Medulla oblongata (tissue), 1 donor: ENCODE measurements at regions not wholly inside any gene's neighbourhood (a gene's known extent, or its start where the extent isn't known, plus 50 kb on each side); places are given as distances from the start of the nearest gene placed in this dataset.
"Not testable (repeated sequence)": the region's sequence is repeated elsewhere in the genome, so short reads cannot be mapped to it uniquely, and the experiment has no call there.

Source experiments
- DNase-seq: peaks from one replicate; pipeline ENCODE4 v3.0.0-alpha.2; 2015; ENCODE audit errors: extremely low spot score

DNA sequence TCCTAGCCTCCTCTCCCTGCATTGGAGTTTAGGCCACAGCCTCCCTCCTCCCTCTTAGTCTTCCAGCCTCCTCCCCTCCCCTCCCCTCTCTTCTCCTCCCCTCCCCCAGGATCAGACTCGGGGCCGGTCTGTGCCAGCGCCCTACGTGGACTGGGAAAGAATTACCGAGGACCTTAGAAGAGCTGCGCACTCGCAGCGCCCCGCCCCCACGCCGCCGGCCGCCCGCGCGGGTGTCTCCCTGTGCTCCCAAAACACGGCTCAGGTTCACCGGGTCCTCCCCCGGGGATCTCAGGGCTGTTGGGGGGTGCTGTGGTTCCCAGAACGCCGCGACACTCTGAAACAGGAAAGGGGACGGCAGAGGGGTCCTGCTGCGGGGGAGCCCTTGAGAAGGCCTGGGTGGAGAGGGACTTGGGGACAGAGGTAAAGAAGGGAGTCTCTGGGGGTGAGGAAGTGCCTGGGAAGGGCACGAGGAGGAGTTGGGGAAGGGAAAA is 122.3 kb upstream of the TBL1X start:
- DNase-seq: peak; percentile 86

DNA sequence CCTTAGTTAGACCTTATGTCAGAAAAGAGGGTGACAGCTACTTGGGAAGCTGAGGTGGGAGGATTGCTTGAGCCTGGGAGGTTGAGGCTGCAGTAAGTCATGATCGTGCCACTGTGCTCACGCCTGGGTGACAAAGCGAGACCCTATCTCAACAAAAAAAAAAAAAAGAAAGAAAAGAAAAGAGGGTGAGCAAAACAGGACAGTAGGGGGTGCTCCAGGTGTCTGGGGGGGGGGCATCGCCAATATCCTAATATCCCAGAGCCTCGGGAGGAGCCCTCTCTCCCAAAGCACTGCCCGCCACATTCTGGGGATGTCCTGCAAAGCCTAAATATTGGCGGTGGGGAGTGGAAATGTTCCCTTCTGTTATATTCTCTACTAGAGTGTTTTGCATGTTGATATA is 120.9 kb upstream of the TBL1X start:
- no peak for DNase-seq

DNA sequence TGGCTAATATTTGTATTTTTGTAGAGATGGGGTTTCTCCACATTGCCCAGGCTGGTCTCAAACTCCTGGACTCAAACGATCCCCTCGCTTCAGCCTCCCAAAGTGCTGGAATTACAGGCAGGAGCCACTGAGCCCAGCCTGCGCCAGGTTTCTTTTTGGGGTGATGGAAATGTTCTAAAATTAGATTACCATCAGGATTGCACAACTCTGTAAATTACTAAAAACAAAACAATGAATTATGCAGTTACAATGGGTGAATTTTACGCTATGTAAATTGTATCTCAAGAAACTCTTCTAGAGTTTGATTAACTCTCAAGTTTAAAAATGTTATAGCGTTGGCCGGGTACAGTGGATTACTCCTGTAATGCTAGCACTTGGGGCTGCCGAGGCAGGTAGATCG is 118.9 kb upstream of the TBL1X start:
- DNase-seq: no peak

DNA sequence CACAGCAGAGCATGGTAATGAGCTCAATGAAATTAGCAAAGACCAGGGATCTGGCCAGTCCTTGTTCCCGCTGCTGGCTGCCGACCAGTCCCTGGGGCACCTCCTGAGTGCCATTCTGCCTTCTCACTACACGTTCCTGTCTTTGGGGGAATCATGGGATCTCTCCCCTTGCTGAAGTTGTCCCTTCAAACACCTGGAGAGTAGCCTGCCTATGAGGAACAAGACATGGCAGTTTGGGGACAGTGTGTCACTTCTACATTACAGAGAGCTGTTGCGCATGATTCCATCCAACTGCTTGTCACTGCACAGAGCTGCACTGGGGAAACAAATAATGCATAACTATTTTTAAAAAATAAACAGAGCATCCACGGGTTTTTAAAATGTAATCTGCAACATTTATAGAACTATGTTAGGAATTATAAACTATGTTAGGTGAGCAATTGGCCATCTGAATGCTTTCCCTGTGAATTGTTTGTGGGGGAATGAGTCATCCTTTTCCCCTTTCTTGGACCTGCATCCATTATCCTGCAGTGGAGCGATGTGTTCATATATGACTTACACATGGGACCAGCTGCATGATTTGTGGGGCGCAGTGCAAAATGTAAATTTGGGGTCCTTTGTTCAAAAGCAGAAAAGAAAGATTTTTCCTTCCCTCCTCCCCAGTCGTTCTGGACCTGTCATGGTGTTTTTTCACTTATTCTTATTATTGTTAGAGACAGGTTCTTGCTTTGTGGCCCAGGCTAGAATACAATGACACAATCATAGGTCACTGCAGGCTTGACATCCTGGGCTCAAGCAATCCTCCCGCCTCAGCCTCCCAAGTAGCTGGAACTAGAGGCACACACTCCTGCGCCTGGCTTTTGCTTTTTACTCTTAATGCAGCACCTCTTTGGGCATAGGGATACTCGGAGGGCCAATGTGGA is 115.0 kb upstream of the TBL1X start:
- DNase-seq: peak; percentile 22

DNA sequence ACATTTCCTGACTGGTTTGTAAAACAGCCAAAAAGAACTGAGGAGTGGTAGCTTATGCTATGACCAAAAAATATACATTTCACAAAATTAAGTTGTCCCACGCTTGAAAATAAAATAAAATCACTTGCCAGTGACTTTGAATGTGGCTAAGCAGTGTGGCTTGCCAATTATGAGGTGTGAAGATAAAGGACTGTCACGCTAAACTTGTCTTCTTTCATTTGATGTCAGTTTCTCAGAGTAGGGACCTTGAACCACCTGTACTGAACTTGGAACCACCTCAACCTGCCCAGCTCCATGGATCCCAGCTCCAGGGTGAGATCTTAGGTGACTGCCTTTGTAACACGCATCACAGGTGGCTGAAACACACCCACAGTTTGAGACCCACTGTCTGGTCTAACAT is 113.7 kb upstream of the TBL1X start:
- no peak for DNase-seq

DNA sequence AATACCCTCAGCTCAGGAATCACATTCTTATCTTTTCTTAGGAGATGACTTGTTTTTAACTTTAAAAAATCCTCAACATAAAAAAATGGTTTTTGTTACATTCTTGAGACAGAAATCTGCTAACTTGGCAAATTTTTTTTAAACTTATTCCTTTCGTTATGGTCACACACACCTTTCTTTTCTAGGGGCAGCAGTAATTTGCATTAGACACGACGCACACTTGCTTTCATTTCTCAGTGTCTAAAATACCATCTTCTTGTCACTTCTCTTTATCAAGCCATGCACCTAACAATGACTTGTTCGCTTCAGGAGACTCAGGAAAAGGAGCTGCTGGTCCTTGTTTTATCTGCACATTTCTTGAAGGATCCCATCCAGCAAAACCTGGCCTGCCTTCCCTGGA is 112.6 kb upstream of the TBL1X start:
- no peak for DNase-seq

DNA sequence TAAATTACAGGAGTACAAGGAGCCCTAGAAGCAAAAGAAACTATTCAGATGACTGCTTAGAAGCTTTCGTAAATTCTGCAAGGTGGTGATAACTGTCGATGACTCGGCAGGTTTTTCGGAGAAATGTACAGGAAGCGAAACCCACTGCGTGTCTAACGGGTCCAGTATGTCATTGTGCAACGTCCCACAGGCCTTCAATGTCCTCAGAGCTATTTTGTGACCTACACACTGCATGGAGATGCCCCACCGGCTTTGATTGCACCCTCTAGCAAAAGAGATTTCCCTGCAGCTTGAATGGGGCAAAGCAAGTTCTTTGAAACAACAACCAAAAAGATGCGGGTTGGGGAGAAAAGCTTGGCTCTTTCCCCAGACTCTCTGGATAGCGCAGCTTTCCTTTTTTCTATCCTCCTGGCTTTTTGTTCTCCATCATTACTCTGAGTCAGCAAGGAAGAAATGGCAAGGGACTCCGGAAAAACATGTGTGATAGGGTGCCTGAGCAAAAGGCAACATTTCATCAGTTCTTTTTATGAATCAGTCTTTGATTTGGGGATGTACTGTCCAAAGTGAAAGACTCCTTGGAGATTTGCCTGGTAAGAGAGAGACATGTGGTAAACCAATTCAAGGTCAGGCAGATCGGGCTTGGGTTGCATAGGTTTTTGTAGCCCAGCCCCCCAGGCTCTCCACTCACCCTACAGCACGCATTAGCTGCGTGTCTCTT is 112.0 kb upstream of the TBL1X start:
- peak; percentile 44 for DNase-seq

DNA sequence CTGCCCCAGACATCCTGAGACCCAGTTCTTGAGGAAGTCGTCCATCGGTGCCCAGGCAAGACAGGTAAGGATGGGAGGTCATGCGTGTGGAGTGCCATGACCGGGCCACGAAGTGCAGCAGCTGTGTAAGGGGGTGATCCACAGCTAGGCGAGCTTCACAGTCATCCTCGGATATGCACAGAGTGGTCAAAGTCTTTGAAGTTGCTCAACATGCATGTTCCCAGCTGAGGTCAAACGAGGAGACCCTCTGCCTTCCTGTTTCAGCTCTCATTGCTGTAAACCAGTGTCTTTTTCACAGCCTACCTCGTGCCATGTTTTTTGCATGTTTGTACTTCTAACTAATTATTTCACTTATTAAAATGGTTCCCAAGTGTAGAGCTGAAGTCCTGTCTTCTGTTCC is 109.9 kb upstream of the TBL1X start:
- no peak for DNase-seq

DNA sequence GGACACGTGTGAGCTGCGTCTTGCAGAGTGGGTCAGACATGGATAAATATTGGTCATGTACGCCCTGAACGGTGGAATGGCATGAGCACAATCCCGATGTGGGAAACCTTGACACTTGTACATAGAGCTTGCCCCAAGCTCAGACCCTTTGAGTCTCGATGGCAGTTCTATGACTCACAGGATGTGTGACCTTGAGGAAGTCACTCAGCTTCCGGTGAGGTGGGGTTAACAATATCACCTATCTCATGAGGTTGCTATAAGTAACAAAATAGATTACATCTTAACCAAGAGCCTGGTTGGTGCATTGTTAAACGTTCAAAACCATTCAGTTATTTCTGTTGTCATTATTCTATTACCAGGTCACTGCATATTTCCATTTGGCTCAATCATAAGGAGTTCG is 109.1 kb upstream of the TBL1X start:
- DNase-seq: no peak

DNA sequence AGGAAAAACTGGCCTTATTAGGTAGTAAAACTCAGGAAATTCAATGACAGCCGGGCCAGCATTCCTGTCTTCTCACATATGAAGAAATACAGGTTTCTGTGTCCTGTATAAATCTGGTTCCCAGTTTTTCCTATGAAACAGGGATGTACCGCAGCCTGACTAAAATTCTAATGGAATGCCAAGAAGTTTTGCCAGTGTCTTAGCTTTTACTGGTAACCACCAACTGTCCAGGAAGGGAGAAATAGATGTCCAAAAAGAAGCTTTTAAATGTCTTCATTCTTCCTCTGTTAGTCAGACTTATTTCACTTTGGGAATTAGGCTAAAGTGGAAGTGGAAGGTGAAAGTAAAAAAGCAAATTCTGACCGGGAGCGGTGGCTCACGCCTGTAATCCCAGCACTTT is 108.0 kb upstream of the TBL1X start:
- DNase-seq: no peak

DNA sequence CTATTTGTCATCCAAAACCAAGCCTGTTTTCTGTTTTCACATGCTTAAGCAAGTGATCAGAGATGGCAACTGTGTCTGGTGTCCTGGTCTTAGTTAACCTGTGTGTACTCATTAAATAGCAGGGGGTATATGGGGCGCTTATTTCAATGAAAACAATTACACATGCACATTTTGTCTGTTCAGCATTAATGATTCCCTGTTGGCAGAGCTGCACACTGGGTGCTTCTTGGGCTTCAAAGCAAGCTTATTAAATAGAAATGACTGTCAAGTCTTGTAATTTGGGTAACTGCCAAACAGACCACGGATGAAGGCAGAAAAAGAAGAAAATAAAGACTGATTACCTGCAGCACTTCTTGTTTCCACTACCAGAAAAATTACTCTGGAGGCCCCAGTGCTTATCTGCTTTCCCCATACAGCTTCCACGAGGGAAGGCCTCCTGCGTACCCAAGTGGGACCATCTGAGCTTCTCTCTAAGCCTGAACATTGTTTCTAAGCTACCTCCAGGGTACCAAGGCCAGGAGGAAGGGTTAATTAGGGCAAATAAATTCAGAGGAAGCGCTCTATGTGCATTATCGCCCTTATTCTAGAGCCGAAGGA is 107.2 kb upstream of the TBL1X start:
- no peak for DNase-seq

DNA sequence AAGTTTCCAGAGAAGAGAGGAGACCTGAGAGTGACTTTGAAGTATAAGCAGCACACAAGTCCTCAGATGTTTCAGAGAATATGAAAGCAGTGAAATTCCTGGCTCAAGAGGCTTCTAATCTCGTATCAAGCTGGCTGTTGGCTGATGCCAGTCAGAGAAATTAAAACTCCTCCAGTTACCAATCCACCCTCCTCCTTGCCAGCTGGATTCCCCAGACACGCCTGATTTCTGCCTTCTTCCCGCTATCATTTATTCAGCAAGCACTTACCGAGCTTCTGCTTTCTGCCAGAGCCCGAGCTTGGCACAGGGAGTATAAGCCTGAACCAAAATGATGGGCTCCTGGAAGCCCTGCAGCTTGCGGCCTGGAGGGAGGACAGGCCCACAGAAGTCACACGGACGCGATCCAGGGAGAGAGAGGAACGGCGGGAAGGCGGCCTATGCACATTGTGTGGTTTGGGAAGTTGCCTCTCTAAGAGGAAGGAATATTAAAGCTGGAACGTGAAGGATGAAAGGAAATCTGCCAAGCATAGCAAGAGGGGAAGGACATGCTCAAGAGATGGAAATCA is 102.4 kb upstream of the TBL1X start:
- DNase-seq: no peak

DNA sequence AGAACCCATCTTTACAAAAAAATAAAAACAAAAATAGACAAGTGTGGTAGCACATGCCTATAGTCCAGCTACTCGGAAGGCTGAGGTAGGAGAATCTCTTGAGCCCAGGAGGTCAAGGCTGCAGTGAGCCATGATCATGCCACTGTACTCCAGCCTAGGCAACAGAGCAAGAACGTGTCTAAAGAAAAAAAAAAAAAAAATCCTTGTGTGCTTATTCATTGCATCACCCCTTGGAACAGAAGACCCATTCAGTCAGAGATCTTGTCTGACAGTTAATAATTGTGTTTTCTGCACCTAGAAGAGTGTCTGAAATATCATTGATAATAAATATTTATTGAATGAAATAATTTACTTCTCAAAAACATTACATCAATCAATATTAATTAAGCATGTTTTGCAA is 97.4 kb upstream of the TBL1X start:
- DNase-seq: no peak

DNA sequence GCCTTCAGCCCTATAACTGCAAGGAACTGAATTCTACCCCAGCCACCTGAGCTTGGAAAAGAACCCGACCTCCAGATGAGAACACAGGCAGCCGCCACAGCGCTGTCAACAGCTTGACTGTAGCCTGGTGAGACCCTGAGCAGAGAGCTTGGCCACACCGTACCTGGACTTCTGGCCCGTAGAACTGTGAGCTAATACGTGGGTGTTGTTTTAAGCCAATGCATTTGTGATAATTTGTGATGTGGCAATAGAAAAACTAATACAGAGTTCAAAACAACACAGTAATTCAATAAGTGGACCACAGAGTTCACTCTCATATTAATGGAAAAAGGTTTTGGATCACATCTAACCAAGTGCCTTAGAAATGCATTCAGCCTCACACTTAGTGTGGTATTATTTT is 96.6 kb upstream of the TBL1X start:
- DNase-seq: no peak

DNA sequence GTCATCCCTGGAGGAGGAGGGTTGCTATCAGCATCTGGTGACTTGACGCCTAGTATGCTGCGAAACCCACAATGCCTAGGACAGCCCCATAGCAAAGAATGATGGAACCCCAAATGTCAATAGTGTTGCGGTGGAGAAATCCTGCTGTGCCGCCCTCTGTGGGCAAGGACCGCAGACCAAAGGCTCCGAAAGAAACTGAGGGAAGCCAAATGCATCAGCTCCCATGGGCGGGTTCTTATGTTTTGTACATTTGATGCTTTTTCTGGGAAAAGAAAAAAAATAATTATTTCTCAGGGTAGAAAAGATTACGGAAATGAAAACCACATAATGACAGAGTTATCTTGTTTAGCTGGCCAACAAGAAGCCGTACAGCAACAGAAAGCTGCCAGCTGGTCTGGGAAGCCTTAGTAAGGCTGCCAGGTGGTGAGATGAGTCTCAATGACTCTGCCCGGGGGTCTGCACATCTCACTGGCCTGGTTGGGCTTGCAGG is 95.0 kb upstream of the TBL1X start:
- no peak for DNase-seq

DNA sequence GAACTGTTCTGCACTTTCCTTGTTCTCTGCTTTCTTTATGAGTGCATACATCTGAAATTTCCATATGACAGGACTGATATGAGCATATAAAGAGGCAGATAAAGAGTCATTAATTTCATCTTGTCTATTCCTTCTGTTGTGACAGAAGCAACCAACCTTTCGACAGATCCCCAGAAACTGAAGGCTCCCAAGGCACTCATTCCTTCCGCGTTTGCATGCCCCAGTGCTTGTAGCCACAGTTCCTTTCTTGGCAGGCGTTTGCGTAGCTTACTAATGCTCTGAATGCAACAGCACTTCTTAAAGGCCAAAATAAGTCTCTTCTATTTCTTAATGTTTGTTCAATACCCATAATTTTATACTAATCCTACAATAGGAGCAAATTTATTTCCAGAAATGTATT is 94.0 kb upstream of the TBL1X start:
- peak; percentile 25 for DNase-seq

DNA sequence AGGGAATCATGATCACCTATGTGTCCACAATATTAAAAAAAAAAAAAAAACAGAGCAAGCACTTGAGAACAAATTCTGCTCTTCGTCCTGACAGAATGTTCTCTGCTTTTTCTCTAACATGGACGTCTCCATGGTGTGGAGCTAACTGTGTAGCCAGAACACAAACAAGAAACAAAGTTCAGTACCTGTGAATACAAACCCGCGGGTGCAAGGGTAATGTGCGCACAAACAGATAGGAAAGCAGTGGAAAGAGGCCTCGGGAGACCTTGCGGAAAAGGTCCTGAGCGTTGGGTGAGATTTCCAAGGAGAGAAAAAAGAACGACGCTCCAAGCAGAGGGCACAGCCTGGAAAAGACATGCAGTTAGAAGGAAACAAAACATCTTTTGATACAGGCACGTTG is 92.0 kb upstream of the TBL1X start:
- DNase-seq: no peak

DNA sequence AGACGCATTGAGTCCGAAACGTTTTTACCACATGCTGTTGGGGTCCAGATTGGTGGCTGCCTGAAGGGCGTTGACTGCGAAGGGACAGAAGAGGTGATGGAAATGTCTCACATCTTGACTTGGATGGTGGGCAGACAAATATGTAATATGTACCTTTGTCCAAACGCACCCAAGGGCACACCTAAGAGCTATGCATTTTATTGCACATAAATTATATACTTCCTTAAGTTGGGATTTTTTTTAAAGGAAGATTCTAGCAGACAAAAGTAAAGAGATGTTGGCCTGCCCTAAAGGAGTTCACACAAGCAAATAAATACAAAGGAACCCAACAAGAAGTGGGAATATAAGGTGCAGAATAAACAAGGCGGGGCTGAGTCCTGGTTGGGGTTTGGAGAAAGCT is 91.1 kb upstream of the TBL1X start:
- DNase-seq: no peak

DNA sequence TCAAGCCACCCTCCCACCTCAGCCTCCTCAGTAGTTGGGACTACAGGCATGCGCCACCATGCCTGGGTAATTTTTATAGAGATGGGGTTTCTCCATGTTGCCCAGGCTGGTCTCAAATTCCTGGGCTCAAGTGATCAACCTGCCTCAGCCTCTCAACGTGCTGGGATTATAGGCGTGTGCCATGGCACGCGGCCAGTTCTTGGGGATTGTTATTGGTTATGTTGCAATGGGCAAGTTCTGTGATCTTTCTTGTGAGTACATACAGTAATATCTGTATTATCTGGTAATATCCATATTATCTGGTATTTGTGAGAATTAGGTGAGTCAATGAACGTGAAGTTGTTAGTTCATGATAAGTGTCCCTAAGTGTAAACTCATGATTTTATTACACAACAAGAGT is 90.3 kb upstream of the TBL1X start:
- DNase-seq: no peak

DNA sequence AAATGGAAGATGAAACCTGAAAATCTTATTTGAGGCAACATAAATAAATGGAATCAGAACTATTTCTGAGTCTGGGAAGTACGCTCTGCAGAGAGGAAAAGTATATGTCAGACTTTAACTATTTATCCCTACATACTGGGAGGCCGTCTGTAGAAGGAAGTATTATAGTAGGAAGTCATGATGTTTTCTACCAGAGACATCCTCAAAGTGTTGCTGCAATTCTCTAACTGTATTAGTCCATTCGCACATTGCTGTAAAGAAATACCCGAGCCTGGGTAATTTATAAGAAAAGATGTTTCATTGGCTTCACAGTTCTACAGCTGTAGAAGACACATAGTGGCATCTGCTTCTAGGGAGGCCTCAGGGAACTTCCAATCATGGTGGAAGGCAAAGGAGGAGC is 88.7 kb upstream of the TBL1X start:
- no peak for DNase-seq

DNA sequence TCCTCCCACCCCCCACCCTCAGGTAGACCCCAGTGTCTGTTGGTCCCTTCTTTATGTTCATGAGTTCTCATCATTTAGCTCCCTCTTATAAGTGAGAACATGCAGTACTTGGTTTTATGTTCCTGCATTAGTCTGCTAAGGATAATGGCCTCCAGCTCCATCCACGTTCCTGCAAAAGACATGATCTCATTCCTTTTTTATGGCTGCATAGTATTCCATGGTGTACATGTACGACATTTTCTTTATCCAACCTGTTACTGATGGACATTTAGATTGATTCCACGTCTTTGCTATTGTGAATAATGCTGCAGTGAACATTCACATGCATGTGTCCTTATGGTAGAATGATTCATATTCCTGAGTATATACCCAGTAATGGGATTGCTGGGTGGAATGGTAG is 87.6 kb upstream of the TBL1X start:
- not testable (repeated sequence) for DNase-seq
